Tibial nerve (tissue), 1 donor: ENCODE measurements at regions not wholly inside any gene's neighbourhood (a gene's known extent, or its start where the extent isn't known, plus 50 kb on each side); places are given as distances from the start of the nearest gene placed in this dataset. TPM values are rescaled to one million over a fixed set of nuclear protein-coding genes. Genes with fewer than 3 reads are reported as not detected.

Experiments
- small RNA-seq: library from RNA; depleted of rRNA; stranded (forward); fragments of <200 nt; gene quantifications from one replicate; pipeline ENCODE3, GENCODE V24; 2016

Small RNAs in the stretch of these regions (small RNA-seq; reads per million reads assigned to genes)
- not detected for gene AL714022.1
